Breast epithelium (tissue), 4 donors: ENCODE measurements at regions not wholly inside any gene's neighbourhood (a gene's known extent, or its start where the extent isn't known, plus 50 kb on each side); places are given as distances from the start of the nearest gene placed in this dataset.
"Not testable (repeated sequence)": the region's sequence is repeated elsewhere in the genome, so short reads cannot be mapped to it uniquely, and the experiment has no call there.

Source experiments
- DNase-seq, 2 donors: peaks; one replicate each; pipeline ENCODE4 v3.0.0-alpha.2; 2019; ENCODE audit warnings: low spot score in 2 of 2
- H3K27ac ChIP-seq, 2 donors: fragments of 200-600 bp; sonication (generic) in 1 of 2; one replicate each; pipeline ENCODE4 v1.5.1; 2016 to 2019; ENCODE audit warnings: mild to moderate bottlenecking in 1 of 2
- H3K27me3 ChIP-seq, 2 donors: fragments of 200-600 bp; sonication (generic) in 1 of 2; one replicate each; pipeline versions ENCODE4 v1.5.1 to v1.6.0; 2017 to 2019; ENCODE audit warnings: control low read depth in 1 of 2, mild to moderate bottlenecking in 1 of 2
- H3K36me3 ChIP-seq: fragments of 200-600 bp; one replicate; pipeline ENCODE4 v1.5.1; 2019
- H3K4me1 ChIP-seq, 2 donors: fragments of 200-600 bp; sonication (generic); one replicate each; pipeline ENCODE4 v1.5.1; 2016 to 2019; ENCODE audit warnings: control low read depth in 1 of 2
- H3K4me3 ChIP-seq, 3 donors: fragments of 200-600 bp; sonication (generic); 1 replicate in 2 of 3; 2 replicates in 1 of 3; pipeline ENCODE4 v1.5.1; 2016 to 2019; ENCODE audit warnings: mild to moderate bottlenecking in 3 of 3, moderate library complexity in 2 of 3
- H3K9me3 ChIP-seq, 2 donors: fragments of 200-600 bp; sonication (generic) in 1 of 2; one replicate each; pipeline ENCODE4 v1.5.1; 2016 to 2019; ENCODE audit warnings: control low read depth in 1 of 2
- CTCF ChIP-seq, 3 donors: fragments of 450-650 bp; IDR thresholded peaks; one replicate each; pipeline ENCODE4 v1.5.1; 2016 to 2017; ENCODE audit warnings: antibody characterized with exemption in 3 of 3, mild to moderate bottlenecking in 3 of 3, moderate library complexity in 3 of 3
- POLR2A ChIP-seq: fragments of 450-650 bp; IDR thresholded peaks from one replicate; pipeline ENCODE4 v1.6.1; 2016; ENCODE audit warnings: antibody characterized with exemption, mild to moderate bottlenecking, moderate library complexity
- POLR2AphosphoS5 ChIP-seq, 3 donors: sonication (generic); formaldehyde crosslinking; IDR thresholded peaks; one replicate each; pipeline ENCODE4 v1.6.1; 2017; ENCODE audit warnings: antibody characterized with exemption in 3 of 3
- intact Hi-C: fragments of 100-400 bp; cut with DNase I; formaldehyde crosslinking; loops from one replicate; pipeline ENCODE4 v1.15.1; 2023; ENCODE audit warnings: low total_unique reads

GRCh38 chr17:77064598-77064997 is 76.2 kb upstream of the SEC14L1 start:
- intact Hi-C loops: no loop called here
- no peak for TF ChIP-seq POLR2A
- no peak for TF ChIP-seq POLR2AphosphoS5 (IDR thresholded peaks at IDR 0.05)
- no peak for TF ChIP-seq CTCF (IDR thresholded peaks at IDR 0.05)
- H3K27me3 ChIP-seq: peaks cover 0 to 10% of the 10 kb centered on the region in 2 donors
- no peak overlapping the region for H3K4me3 ChIP-seq
- H3K4me1 ChIP-seq: no peaks in the 10 kb centered on the region
- no peak overlapping the region for H3K27ac ChIP-seq
- DNase-seq: no peak
- no peaks in the 10 kb centered on the region for H3K36me3 ChIP-seq
- H3K9me3 ChIP-seq: no peaks in the 10 kb centered on the region

GRCh38 chr17:77066165-77066564 is 74.6 kb upstream of the SEC14L1 start:
- H3K27ac ChIP-seq: no peak overlapping the region
- peaks cover 0 to 4% of the 10 kb centered on the region in 2 donors for H3K27me3 ChIP-seq
- intact Hi-C loops: no loop called here
- H3K4me3 ChIP-seq: no peak overlapping the region
- DNase-seq: no peak
- no peaks in the 10 kb centered on the region for H3K4me1 ChIP-seq
- no peaks in the 10 kb centered on the region for H3K9me3 ChIP-seq
- no peak for TF ChIP-seq CTCF (IDR thresholded peaks at IDR 0.05)
- TF ChIP-seq POLR2AphosphoS5 (IDR thresholded peaks at IDR 0.05): no peak
- TF ChIP-seq POLR2A: no peak
- H3K36me3 ChIP-seq: no peaks in the 10 kb centered on the region

- DNase-seq, H3K36me3 ChIP-seq, intact Hi-C loops, H3K4me3 ChIP-seq, H3K9me3 ChIP-seq, H3K27ac ChIP-seq, H3K4me1 ChIP-seq, H3K27me3 ChIP-seq: not testable (repeated sequence)
- peak in 2 of 3 donors; percentile 53 to 58 for TF ChIP-seq CTCF (IDR thresholded peaks at IDR 0.05)
Measured at GRCh38 chr17:77066726-77067409, 73.9 kb upstream of the SEC14L1 start.

- Histone ChIP-seq H3K4me3 (no peak overlapping the region), H3K27me3 (peaks cover 0 to 16% of the 10 kb centered on the region in 2 donors), H3K9me3 (no peaks in the 10 kb centered on the region), H3K27ac (no peak overlapping the region), H3K4me1 (no peaks in the 10 kb centered on the region), H3K36me3 (no peaks in the 10 kb centered on the region)
- no peak for DNase-seq
- intact Hi-C loops: no loop called here
- TF ChIP-seq POLR2A (no peak), POLR2AphosphoS5 (IDR thresholded peaks at IDR 0.05) (no peak), CTCF (IDR thresholded peaks at IDR 0.05) (no peak)
Measured at GRCh38 chr17:77068915-77069314, 71.9 kb upstream of the SEC14L1 start.

- H3K27ac ChIP-seq: no peak overlapping the region
- H3K4me1 ChIP-seq: no peaks in the 10 kb centered on the region
- TF ChIP-seq POLR2A: no peak
- TF ChIP-seq POLR2AphosphoS5 (IDR thresholded peaks at IDR 0.05): no peak
- no peak for TF ChIP-seq CTCF (IDR thresholded peaks at IDR 0.05)
- H3K4me3 ChIP-seq: no peak overlapping the region
- H3K9me3 ChIP-seq: no peaks in the 10 kb centered on the region
- intact Hi-C loops: no loop called here
- H3K36me3 ChIP-seq: no peaks in the 10 kb centered on the region
- DNase-seq: no peak
- H3K27me3 ChIP-seq: peaks cover 0 to 21% of the 10 kb centered on the region in 2 donors
Measured at GRCh38 chr17:77070888-77071279, 69.9 kb upstream of the SEC14L1 start.
